Activated CD4-positive, alpha-beta T cell treated with anti-CD3 and anti-CD28 coated beads for 24 hours (primary cell): ENCODE measurements at regions not wholly inside any gene's neighbourhood (a gene's known extent, or its start where the extent isn't known, plus 50 kb on each side); places are given as distances from the start of the nearest gene placed in this dataset.

Experiments used
- DNase-seq, 2 donors: peaks; one replicate each; pipeline ENCODE4 v3.0.0-alpha.2; 2020; ENCODE audit warnings: low read depth in 2 of 2

GRCh38 chr2:64317707-64318475, 136.1 kb upstream of the LGALSL start:
- DNase-seq = no peak

GRCh38 chr2:64318476-64318748, 135.6 kb upstream of the LGALSL start:
- no peak for DNase-seq

- no peak for DNase-seq
Measured at GRCh38 chr2:64319896-64320295, 134.1 kb upstream of the LGALSL start.

GRCh38 chr2:64322433-64322832, 131.5 kb upstream of the LGALSL start:
- DNase-seq = no peak

- DNase-seq = no peak
Measured at GRCh38 chr2:64323197-64323596, 130.8 kb upstream of the LGALSL start.

- DNase-seq = no peak
Measured at GRCh38 chr2:64324746-64325410, 129.1 kb upstream of the LGALSL start.

GRCh38 chr2:64325477-64325851, 128.5 kb upstream of the LGALSL start:
- DNase-seq = no peak

GRCh38 chr2:64325852-64326577, 127.9 kb upstream of the LGALSL start:
- DNase-seq = peak; percentile 18 to 38

GRCh38 chr2:64326578-64327050, 127.3 kb upstream of the LGALSL start:
- DNase-seq = no peak

- no peak for DNase-seq
Measured at GRCh38 chr2:64327129-64327509, 126.8 kb upstream of the LGALSL start.

- DNase-seq = peak in 1 of 2 donors; percentile 23
Measured at GRCh38 chr2:64327510-64328414, 126.2 kb upstream of the LGALSL start.

GRCh38 chr2:64328415-64328722, 125.6 kb upstream of the LGALSL start:
- no peak for DNase-seq

GRCh38 chr2:64328756-64329155, 125.2 kb upstream of the LGALSL start:
- DNase-seq = no peak

- DNase-seq = no peak
Measured at GRCh38 chr2:64329848-64330247, 124.1 kb upstream of the LGALSL start.

GRCh38 chr2:64330281-64331113, 123.5 kb upstream of the LGALSL start:
- peak; percentile 76 to 77 for DNase-seq

- DNase-seq = no peak
Measured at GRCh38 chr2:64331114-64331645, 122.8 kb upstream of the LGALSL start.

GRCh38 chr2:64331849-64332699, 121.9 kb upstream of the LGALSL start:
- DNase-seq = no peak

- DNase-seq = no peak
Measured at GRCh38 chr2:64336171-64336570, 117.8 kb upstream of the LGALSL start.

GRCh38 chr2:64337314-64337713, 116.6 kb upstream of the LGALSL start:
- DNase-seq = no peak

GRCh38 chr2:64338108-64338507, 115.9 kb upstream of the LGALSL start:
- DNase-seq = no peak
